Colonic mucosa (tissue), 4 donors: ENCODE measurements at regions not wholly inside any gene's neighbourhood (a gene's known extent, or its start where the extent isn't known, plus 50 kb on each side); places are given as distances from the start of the nearest gene placed in this dataset.

Source experiments
- DNase-seq: peaks from one replicate; pipeline ENCODE4 v3.0.0-alpha.2; 2020
- H3K27ac ChIP-seq: fragments of 200-600 bp; one replicate; pipeline ENCODE4 v1.8.0; 2021
- H3K27me3 ChIP-seq: fragments of 200-600 bp; one replicate; pipeline ENCODE4 v1.8.0; 2021
- H3K36me3 ChIP-seq: fragments of 200-600 bp; one replicate; pipeline ENCODE4 v1.8.0; 2021
- H3K4me1 ChIP-seq: fragments of 200-600 bp; one replicate; pipeline ENCODE4 v1.8.0; 2021; ENCODE audit warnings: mild to moderate bottlenecking
- H3K4me3 ChIP-seq: fragments of 200-600 bp; one replicate; pipeline ENCODE4 v1.8.0; 2021
- H3K9ac ChIP-seq, 2 donors: one replicate each; pipeline ENCODE4 v1.7.0; 2013; ENCODE audit warnings: control low read depth in 2 of 2, low read depth in 2 of 2, low read length in 2 of 2
- H3K9me3 ChIP-seq: fragments of 200-600 bp; one replicate; pipeline ENCODE4 v1.8.0; 2021
- CTCF ChIP-seq: fragments of 200-600 bp; IDR thresholded peaks from one replicate; pipeline ENCODE4 v1.8.0; 2022; ENCODE audit warnings: antibody characterized with exemption, mild to moderate bottlenecking
- intact Hi-C: fragments of 100-400 bp; cut with DNase I; formaldehyde crosslinking; loops from one replicate; pipeline ENCODE4 v1.14.1; 2022
- donor health status: healthy.
- donor health status: DM: no; HTN: no; CAD: no.
- donor health status: DM: no; HTN: no; CAD: no.

- no peak for DNase-seq
- Histone ChIP-seq H3K9me3 (no peaks in the 10 kb centered on the region), H3K27ac (no peak overlapping the region), H3K4me3 (no peak overlapping the region), H3K4me1 (no peaks in the 10 kb centered on the region), H3K9ac (no peak overlapping the region), H3K36me3 (no peaks in the 10 kb centered on the region), H3K27me3 (no peaks in the 10 kb centered on the region)
- TF ChIP-seq CTCF: no peak
- intact Hi-C loops: no loop called here
These were observed 326.0 kb downstream of the CASP12 start for GRCh38 chr11:104572279-104572678.

GRCh38 chr11:104570078-104570701 is 328.1 kb downstream of the CASP12 start:
- Histone ChIP-seq H3K27ac (no peak overlapping the region), H3K27me3 (no peaks in the 10 kb centered on the region), H3K4me1 (no peaks in the 10 kb centered on the region), H3K36me3 (no peaks in the 10 kb centered on the region), H3K9ac (no peak overlapping the region), H3K4me3 (no peak overlapping the region), H3K9me3 (no peaks in the 10 kb centered on the region)
- intact Hi-C loops: no loop called here
- no peak for TF ChIP-seq CTCF
- no peak for DNase-seq

- no peaks in the 10 kb centered on the region for H3K4me1 ChIP-seq
- no peak overlapping the region for H3K4me3 ChIP-seq
- no peak for TF ChIP-seq CTCF
- no peaks in the 10 kb centered on the region for H3K36me3 ChIP-seq
- no peak overlapping the region for H3K27ac ChIP-seq
- no peak for DNase-seq
- intact Hi-C loops: no loop called here
- H3K27me3 ChIP-seq: no peaks in the 10 kb centered on the region
- H3K9ac ChIP-seq: no peak overlapping the region
- no peaks in the 10 kb centered on the region for H3K9me3 ChIP-seq
These were observed 332.7 kb downstream of the CASP12 start for GRCh38 chr11:104565583-104565961.

- intact Hi-C loops: no loop called here
These were observed 333.2 kb downstream of the CASP12 start for GRCh38 chr11:104564921-104565582.

GRCh38 chr11:104556606-104557301 is 341.5 kb downstream of the CASP12 start:
- Histone ChIP-seq H3K27ac (no peak overlapping the region), H3K36me3 (no peaks in the 10 kb centered on the region), H3K4me3 (no peak overlapping the region), H3K4me1 (no peaks in the 10 kb centered on the region), H3K27me3 (no peaks in the 10 kb centered on the region), H3K9ac (no peak overlapping the region), H3K9me3 (no peaks in the 10 kb centered on the region)
- DNase-seq: no peak
- intact Hi-C loops: no loop called here
- TF ChIP-seq CTCF: no peak

More at GRCh38 chr11:104564921-104565582, 333.2 kb downstream of the CASP12 start:
- Histone ChIP-seq H3K27me3 (no peaks in the 10 kb centered on the region), H3K4me3 (no peak overlapping the region), H3K9me3 (no peaks in the 10 kb centered on the region), H3K4me1 (no peaks in the 10 kb centered on the region), H3K9ac (no peak overlapping the region), H3K27ac (no peak overlapping the region), H3K36me3 (no peaks in the 10 kb centered on the region)
- no peak for DNase-seq
- no peak for TF ChIP-seq CTCF
